Small intestine (tissue), 7 donors: ENCODE measurements at regions not wholly inside any gene's neighbourhood (a gene's known extent, or its start where the extent isn't known, plus 50 kb on each side); places are given as distances from the start of the nearest gene placed in this dataset.

Experiments used
- DNase-seq, 2 donors: peaks; one replicate each; pipeline versions ENCODE4 v3.0.0 to v3.0.0-alpha.2; 2013
- FAIRE-seq: peaks from 2 replicates; lab custom pipeline; 2012; peaks lifted over from hg19 to GRCh38; lab: Jason Lieb, UNC
- H3K27ac ChIP-seq, 3 donors: one replicate each; pipeline ENCODE4 v1.5.1; 2013; ENCODE audit warnings: low read length in 2 of 3, mild to moderate bottlenecking in 2 of 3, control low read depth in 1 of 3, inconsistent platforms in 1 of 3, low read depth in 1 of 3, moderate library complexity in 1 of 3
- H3K27me3 ChIP-seq, 3 donors: one replicate each; pipeline ENCODE4 v1.6.1; 2013; ENCODE audit warnings: low read length in 3 of 3, inconsistent platforms in 1 of 3; ENCODE audit not compliant: control insufficient read depth in 3 of 3, insufficient read depth in 3 of 3
- H3K36me3 ChIP-seq, 3 donors: one replicate each; pipeline ENCODE4 v1.6.1; 2013; ENCODE audit warnings: low read length in 3 of 3, inconsistent platforms in 1 of 3, low read depth in 1 of 3, mild to moderate bottlenecking in 1 of 3, moderate library complexity in 1 of 3; ENCODE audit not compliant: control insufficient read depth in 3 of 3, insufficient read depth in 2 of 3
- H3K4me1 ChIP-seq, 3 donors: one replicate each; pipeline ENCODE4 v1.6.1; 2013; ENCODE audit warnings: low read length in 2 of 3, inconsistent platforms in 1 of 3, low read depth in 1 of 3, mild to moderate bottlenecking in 1 of 3, moderate library complexity in 1 of 3; ENCODE audit not compliant: control insufficient read depth in 3 of 3, insufficient read depth in 2 of 3
- H3K4me3 ChIP-seq, 3 donors: one replicate each; pipeline ENCODE4 v1.5.1; 2013; ENCODE audit warnings: low read length in 3 of 3, control low read depth in 1 of 3, inconsistent platforms in 1 of 3, low read depth in 1 of 3, mild to moderate bottlenecking in 1 of 3, moderate library complexity in 1 of 3
- H3K9me3 ChIP-seq, 2 donors: one replicate each; pipeline ENCODE4 v1.6.1; 2013; ENCODE audit warnings: low read depth in 1 of 2, low read length in 1 of 2; ENCODE audit not compliant: control insufficient read depth in 2 of 2, insufficient read depth in 1 of 2
- WGBS, 3 donors: extraction: QIAGEN DNeasy Blood & Tissue Kit; methylation state at CpG; one replicate each; pipeline ENCODE4 v1.1.7; 2013; 5-methylcytosine and 5-hydroxymethylcytosine counted together
- donor health status: healthy with polysubstance abuse.
- donor health status: control.
- donor health status: control.
- donor health status: Bipolar disorder and iron deficiency.
- donor health status: healthy.

DNA sequence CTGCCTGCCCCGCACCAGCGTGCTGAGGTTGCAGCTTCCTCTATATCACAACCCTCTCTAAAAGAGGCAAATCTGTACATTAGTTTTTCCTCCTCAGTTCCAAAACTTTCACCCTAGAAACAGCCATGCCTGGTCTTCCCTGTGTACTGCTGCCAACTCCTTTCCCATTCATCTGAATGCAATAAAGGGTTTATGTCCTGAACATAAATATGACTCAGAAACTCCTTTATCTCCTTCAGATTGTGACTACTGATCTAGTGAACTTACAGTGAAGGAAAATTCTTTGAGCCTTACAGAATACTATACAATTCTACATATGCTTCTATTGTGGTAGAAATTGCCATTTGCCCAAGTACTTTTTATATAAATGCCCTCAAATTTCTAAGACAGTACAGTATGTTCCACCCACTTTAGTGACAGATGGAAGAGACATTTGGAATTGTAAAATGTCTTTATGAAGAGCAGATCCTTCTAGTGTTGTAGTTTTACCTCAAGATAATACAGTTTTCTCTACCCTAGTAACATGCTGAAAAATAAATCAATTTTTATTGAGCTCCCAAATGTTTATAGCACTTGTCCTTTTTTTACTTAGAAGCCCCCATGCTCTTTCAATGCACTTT lies 345.1 kb upstream of the SNX7 start:
- peak overlapping the region in 1 of 3 donors; percentile 21 for H3K27ac ChIP-seq
- FAIRE-seq: peak; percentile 78

DNA sequence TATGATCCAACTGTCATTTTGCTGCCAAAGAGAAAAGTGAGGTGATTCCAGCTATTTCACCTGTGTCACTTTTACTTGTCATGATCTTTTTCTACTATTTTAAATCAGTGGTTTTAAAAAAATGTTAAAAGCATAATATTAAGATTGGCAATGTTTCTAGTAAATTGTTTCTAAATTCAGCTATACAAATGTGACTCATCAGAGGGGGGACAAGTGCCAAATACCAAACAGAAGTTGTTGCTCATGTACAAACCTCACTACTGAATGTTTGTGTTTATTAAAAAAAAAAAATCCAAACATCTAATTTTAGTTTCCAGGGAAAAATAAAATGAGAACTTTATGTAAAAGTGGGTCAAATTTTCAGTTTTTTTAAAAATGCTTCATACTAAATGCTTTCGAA lies 346.2 kb upstream of the SNX7 start:
- no peak for DNase-seq
- H3K27ac ChIP-seq: no peak overlapping the region
- WGBS, 3 donors: 65 to 100% (median 91%) methylated on average over 1 of the region's 1 CpG
- H3K4me3 ChIP-seq: no peak overlapping the region
- H3K9me3 ChIP-seq: no peaks in the 10 kb centered on the region
- peaks cover 0 to 5% (median 3%) of the 10 kb centered on the region in 3 donors for H3K4me1 ChIP-seq
- no peaks in the 10 kb centered on the region for H3K36me3 ChIP-seq
- no peaks in the 10 kb centered on the region for H3K27me3 ChIP-seq
- FAIRE-seq: peak; percentile 49

More for the DNA sequence above, 345.1 kb upstream of the SNX7 start:
- H3K4me1 ChIP-seq: peaks cover 0 to 5% (median 3%) of the 10 kb centered on the region in 3 donors
- H3K9me3 ChIP-seq: no peaks in the 10 kb centered on the region
- DNase-seq: peak; percentile 31 to 71
- WGBS, 3 donors: 14 to 61% (median 29%) methylated on average over 2 of the region's 2 CpGs
- H3K4me3 ChIP-seq: no peak overlapping the region
- no peaks in the 10 kb centered on the region for H3K27me3 ChIP-seq
- H3K36me3 ChIP-seq: no peaks in the 10 kb centered on the region

DNA sequence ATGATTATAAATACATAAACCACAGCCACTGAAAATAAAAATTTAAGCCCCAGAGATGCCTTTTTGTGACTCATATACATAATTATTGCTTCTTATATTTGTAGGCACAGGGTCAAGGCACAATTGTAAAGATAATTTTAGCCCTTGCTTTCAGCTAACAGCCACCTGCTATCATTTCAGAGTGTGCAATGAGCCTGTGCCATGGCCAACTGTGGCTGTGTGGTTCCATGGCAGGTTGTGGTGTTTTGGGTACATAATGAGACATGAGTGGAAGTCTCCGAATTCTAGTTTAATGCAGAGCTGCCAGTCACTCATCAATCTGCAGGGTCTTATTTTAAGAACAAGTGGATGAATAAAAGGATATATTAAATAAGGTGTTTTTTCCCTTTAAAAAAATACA lies 346.9 kb upstream of the SNX7 start:
- no peak for FAIRE-seq
- WGBS, 3 donors: 88 to 96% (median 96%) methylated on average over 1 of the region's 1 CpG
- no peak for DNase-seq
- H3K9me3 ChIP-seq: no peaks in the 10 kb centered on the region
- H3K27ac ChIP-seq: no peak overlapping the region
- no peaks in the 10 kb centered on the region for H3K27me3 ChIP-seq
- peaks cover 0 to 5% (median 3%) of the 10 kb centered on the region in 3 donors for H3K4me1 ChIP-seq
- H3K4me3 ChIP-seq: no peak overlapping the region
- no peaks in the 10 kb centered on the region for H3K36me3 ChIP-seq

DNA sequence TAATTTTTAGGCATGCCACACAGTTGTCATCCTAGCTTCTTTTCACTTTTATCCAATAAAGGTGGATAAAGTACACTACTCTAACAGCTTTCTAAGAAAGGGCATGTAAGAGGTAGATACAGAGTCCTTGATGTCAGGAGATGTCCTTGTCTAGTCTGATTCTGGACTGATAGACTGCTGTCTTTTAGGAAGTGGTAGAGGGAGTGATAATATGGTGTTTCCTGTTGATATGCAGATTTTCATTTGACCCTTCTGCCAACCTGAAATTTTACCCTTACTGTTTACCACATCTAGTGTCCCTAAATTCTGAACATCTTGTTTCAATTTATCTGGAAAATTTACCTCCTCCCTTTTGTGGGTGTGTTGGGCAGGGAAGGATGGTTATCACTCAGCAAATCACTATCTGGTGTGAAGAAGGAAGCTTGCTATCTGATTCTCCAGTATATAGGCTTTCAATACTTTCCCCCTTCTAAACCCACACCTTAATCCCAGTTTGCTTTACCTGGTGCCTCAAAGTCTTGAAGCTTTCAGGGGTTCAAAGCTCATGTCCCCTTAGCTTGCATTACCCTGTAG lies 354.9 kb upstream of the SNX7 start:
- Histone ChIP-seq H3K4me3 (no peak overlapping the region), H3K27ac (no peak overlapping the region), H3K27me3 (no peaks in the 10 kb centered on the region), H3K9me3 (no peaks in the 10 kb centered on the region), H3K36me3 (no peaks in the 10 kb centered on the region), H3K4me1 (no peaks in the 10 kb centered on the region)
- DNase-seq: no peak
- FAIRE-seq: no peak

DNA sequence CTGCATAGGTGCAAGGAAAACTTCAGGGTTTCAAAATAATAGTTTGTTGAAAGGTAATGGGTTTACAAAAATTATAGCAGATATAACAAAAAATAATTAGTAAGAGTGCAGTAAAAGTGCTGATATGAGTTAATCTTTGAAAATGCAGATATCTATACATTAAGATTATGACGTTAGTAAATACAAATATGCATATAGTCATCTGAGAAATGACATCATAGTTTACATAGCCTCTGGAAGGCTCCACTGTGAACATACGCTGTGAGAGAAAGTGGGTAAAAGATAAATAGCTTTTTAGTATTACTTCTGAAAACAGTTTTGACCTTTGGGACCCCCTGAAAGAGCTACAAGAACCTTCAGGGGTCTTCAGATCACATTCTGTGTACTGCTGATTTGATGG lies 356.2 kb upstream of the SNX7 start:
- WGBS, 3 donors: 31 to 43% (median 40%) methylated on average over 2 of the region's 2 CpGs
- no peaks in the 10 kb centered on the region for H3K27me3 ChIP-seq
- no peak overlapping the region for H3K4me3 ChIP-seq
- no peak for FAIRE-seq
- no peak for DNase-seq
- H3K4me1 ChIP-seq: no peaks in the 10 kb centered on the region
- no peaks in the 10 kb centered on the region for H3K9me3 ChIP-seq
- no peaks in the 10 kb centered on the region for H3K36me3 ChIP-seq
- H3K27ac ChIP-seq: no peak overlapping the region

DNA sequence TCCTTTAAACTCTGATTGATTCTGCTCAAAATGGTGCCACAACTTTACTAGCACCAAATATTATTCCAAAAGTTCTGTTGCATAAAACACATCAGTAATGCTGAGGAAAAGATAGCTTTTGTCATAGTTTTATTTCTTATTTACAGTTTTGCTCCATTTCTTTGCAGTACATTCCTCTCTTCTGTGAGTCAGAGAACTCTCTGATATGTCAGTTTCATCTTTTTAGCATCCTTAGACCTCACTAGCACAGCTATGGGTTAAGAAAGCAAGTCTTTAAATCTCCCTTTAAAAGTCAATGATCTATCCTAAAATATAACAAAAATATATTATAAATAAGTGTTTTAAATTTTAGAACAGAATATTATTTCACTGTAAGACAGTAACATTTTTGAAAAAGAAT lies 356.6 kb upstream of the SNX7 start:
- FAIRE-seq: no peak
- DNase-seq: no peak
- Histone ChIP-seq H3K27ac (no peak overlapping the region), H3K27me3 (no peaks in the 10 kb centered on the region), H3K4me1 (no peaks in the 10 kb centered on the region), H3K9me3 (no peaks in the 10 kb centered on the region), H3K36me3 (no peaks in the 10 kb centered on the region), H3K4me3 (no peak overlapping the region)

DNA sequence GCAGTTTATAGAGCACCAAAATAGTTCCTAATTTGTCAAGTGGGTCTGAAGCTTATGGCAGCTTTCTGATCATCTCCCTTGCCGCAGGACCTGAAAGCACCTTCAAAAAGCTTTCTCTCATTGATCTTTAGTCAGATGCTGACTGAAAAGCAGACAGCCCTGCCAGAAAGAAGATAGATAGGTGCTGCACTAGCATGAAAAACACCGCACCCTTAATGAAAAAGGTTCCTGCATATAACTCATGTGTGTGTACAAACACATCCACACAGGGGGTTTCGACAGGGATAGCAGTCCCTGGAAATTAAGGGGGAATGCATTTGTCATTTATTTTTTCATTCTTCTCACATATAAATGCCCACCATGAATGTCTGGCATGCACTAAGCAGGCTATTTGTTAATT lies 361.7 kb upstream of the SNX7 start:
- no peak overlapping the region for H3K27ac ChIP-seq
- no peak for DNase-seq
- no peak for FAIRE-seq
- WGBS, 3 donors: 79 to 91% (median 89%) methylated on average over 3 of the region's 3 CpGs
- no peaks in the 10 kb centered on the region for H3K9me3 ChIP-seq
- no peaks in the 10 kb centered on the region for H3K27me3 ChIP-seq
- no peak overlapping the region for H3K4me3 ChIP-seq
- H3K4me1 ChIP-seq: no peaks in the 10 kb centered on the region
- no peaks in the 10 kb centered on the region for H3K36me3 ChIP-seq

DNA sequence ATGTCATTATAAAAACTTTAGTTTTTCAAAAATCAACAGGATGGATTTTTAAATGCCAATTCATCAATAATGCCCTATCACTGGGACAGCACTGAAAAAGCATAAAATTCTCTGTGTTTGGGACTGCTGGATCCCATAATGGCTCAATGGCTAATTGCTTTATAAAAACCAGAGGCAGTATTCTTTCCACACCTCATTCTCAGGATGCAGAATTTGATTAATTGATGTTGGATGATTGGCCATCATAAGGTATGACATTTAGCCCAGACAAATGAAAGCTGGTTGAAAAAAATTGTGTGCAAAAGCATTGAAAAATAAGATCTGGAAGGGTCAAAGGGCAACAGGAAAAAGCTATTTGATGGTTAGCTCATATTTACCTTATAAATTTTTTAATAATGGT lies 362.2 kb upstream of the SNX7 start:
- Histone ChIP-seq H3K4me3 (no peak overlapping the region), H3K4me1 (no peaks in the 10 kb centered on the region), H3K27me3 (no peaks in the 10 kb centered on the region), H3K27ac (no peak overlapping the region), H3K36me3 (no peaks in the 10 kb centered on the region), H3K9me3 (no peaks in the 10 kb centered on the region)
- DNase-seq (no peak), FAIRE-seq (no peak)

DNA sequence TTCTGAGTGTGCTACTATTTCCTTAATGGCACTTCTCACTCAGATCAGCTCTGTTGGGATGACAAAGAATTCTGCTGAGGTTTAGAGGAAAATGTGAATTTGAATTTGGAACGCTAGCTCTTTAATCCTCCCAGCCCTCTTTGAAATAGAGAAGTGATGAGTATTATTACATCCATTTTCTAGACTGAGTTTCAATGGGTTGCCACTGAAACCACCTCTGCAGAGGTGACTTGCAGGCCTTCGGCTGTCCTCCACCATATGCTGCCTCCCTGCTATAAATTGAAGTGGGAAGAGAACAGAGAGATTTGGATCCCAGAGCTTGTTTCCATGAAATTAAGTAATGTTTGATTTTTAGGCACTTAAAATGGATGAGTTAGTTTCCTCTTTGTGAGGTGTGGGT lies 363.2 kb upstream of the SNX7 start:
- H3K27me3 ChIP-seq: no peaks in the 10 kb centered on the region
- DNase-seq: no peak
- no peaks in the 10 kb centered on the region for H3K4me1 ChIP-seq
- H3K27ac ChIP-seq: no peak overlapping the region
- no peak for FAIRE-seq
- WGBS, 3 donors: 83 to 90% (median 89%) methylated on average over 2 of the region's 2 CpGs
- no peaks in the 10 kb centered on the region for H3K9me3 ChIP-seq
- H3K36me3 ChIP-seq: no peaks in the 10 kb centered on the region
- no peak overlapping the region for H3K4me3 ChIP-seq
